SJCRH30 (cell line): ENCODE measurements at regions not wholly inside any gene's neighbourhood (a gene's known extent, or its start where the extent isn't known, plus 50 kb on each side); places are given as distances from the start of the nearest gene placed in this dataset.
"Not testable (repeated sequence)": the region's sequence is repeated elsewhere in the genome, so short reads cannot be mapped to it uniquely, and the experiment has no call there.

Source experiments
- DNase-seq, 2 experiments: peaks; one replicate each; pipeline ENCODE4 v3.0.0-alpha.2; 2015 to 2020
- H3K27ac ChIP-seq: fragments of 250-450 bp; sonication (Bioruptor Pico); 2 replicates; pipeline ENCODE4 v1.5.1; 2020; ENCODE audit warnings: mild to moderate bottlenecking, moderate library complexity
- H3K27me3 ChIP-seq: fragments of 250-450 bp; sonication (Bioruptor Pico); 2 replicates; pipeline ENCODE4 v1.5.1; 2020; ENCODE audit warnings: mild to moderate bottlenecking, moderate library complexity
- H3K36me3 ChIP-seq: fragments of 250-450 bp; sonication (Bioruptor Pico); 2 replicates; pipeline ENCODE4 v1.5.1; 2020; ENCODE audit warnings: mild to moderate bottlenecking, moderate library complexity
- H3K4me1 ChIP-seq: fragments of 250-450 bp; sonication (Bioruptor Pico); 2 replicates; pipeline ENCODE4 v1.5.1; 2020; ENCODE audit warnings: mild to moderate bottlenecking, moderate library complexity
- H3K4me3 ChIP-seq: fragments of 250-450 bp; sonication (Bioruptor Pico); 2 replicates; pipeline ENCODE4 v1.5.1; 2020; ENCODE audit warnings: mild to moderate bottlenecking, moderate library complexity
- H3K9me3 ChIP-seq: fragments of 250-450 bp; sonication (Bioruptor Pico); replicated peaks from 2 replicates; pipeline ENCODE4 v1.5.1; 2020; ENCODE audit warnings: mild to moderate bottlenecking, moderate library complexity

DNA sequence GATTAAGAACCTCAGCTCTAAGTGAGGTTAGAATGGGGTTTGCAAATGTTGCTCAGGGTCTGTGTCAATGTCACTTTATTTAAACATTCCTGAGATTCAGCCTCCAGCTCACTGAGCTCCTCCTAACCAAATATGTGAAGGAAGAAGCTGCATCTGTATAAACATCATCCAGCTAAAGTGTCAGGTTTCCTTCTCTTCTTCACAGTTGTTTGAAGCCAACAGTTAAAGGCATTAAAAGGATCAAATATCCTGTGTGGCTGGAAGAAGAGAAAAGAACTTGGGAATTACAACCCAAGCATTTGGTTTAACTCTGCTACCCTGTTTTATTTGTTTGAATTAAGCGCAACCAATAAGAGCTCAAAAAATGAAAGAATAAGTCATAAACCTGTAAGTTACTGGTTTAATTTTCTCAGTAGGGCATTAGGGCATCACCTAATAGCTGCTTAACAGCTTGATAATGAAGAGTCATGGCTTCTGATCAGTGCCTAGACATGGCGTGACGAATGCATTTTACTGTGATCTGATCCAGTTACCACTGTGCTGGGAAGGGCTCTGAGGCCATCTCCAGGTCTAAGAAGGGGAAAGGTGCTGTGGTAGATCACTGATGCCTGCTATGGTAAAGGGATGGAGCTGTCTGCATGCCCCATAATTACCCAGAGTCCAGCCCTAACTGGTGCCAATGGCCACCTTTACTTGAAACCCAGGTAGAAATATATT is 165.7 kb upstream of the TSC22D2 start:
- H3K36me3 ChIP-seq: no peaks in the 10 kb centered on the region
- no peak overlapping the region for H3K4me3 ChIP-seq
- H3K27me3 ChIP-seq: no peaks in the 10 kb centered on the region
- H3K9me3 ChIP-seq: no peaks in the 10 kb centered on the region
- peak; percentile 89 to 97 for DNase-seq
- peak overlapping the region; percentile 95 for H3K27ac ChIP-seq
- peaks cover 43% of the 10 kb centered on the region for H3K4me1 ChIP-seq

- Histone ChIP-seq H3K27me3 (no peaks in the 10 kb centered on the region), H3K4me3 (no peak overlapping the region), H3K4me1 (peaks cover 52% of the 10 kb centered on the region), H3K36me3 (no peaks in the 10 kb centered on the region), H3K9me3 (no peaks in the 10 kb centered on the region), H3K27ac (peak overlapping the region; percentile 95)
- DNase-seq: no peak
These were observed 167.2 kb upstream of the TSC22D2 start for GRCh38 chr3:150240891-150241290.

GRCh38 chr3:150239766-150240165 is 168.3 kb upstream of the TSC22D2 start:
- H3K27ac ChIP-seq: no peak overlapping the region
- H3K4me1 ChIP-seq: peaks cover 55% of the 10 kb centered on the region
- H3K4me3 ChIP-seq: no peak overlapping the region
- H3K9me3 ChIP-seq: no peaks in the 10 kb centered on the region
- H3K27me3 ChIP-seq: no peaks in the 10 kb centered on the region
- H3K36me3 ChIP-seq: no peaks in the 10 kb centered on the region
- no peak for DNase-seq

DNA sequence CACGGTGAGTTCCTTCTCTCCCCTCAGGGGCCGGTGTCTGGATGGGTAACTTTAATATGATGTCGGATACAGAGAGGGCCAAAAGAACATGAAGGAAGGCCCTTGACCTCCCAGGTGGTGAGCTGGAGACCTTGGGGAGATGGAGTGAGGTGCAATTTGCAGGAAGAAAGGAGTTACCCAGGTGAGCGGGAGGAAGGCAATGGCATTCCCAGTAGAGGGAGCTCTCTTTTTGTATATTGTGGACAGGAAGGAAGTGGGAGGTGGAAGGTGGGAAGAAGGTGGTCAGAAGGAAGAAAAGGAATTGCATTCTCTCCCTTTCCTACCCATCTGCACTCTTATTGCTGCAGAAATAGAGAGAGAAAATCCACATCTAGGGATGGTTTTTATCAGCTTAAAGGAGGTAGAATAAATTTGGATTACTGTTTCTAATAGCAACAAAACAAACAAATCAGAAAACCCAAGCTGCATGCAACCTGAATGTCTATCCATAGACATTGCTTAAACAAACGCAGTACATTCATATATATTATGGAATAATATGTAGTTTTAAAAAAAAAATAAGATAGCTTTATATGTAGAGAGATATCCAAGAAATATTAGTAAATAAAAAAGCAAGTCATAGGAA is 169.0 kb upstream of the TSC22D2 start:
- DNase-seq: peak in 1 of 2 experiments; percentile 65
- Histone ChIP-seq H3K9me3 (no peaks in the 10 kb centered on the region), H3K36me3 (no peaks in the 10 kb centered on the region), H3K27me3 (no peaks in the 10 kb centered on the region), H3K27ac (no peak overlapping the region), H3K4me3 (no peak overlapping the region), H3K4me1 (peaks cover 55% of the 10 kb centered on the region)

DNA sequence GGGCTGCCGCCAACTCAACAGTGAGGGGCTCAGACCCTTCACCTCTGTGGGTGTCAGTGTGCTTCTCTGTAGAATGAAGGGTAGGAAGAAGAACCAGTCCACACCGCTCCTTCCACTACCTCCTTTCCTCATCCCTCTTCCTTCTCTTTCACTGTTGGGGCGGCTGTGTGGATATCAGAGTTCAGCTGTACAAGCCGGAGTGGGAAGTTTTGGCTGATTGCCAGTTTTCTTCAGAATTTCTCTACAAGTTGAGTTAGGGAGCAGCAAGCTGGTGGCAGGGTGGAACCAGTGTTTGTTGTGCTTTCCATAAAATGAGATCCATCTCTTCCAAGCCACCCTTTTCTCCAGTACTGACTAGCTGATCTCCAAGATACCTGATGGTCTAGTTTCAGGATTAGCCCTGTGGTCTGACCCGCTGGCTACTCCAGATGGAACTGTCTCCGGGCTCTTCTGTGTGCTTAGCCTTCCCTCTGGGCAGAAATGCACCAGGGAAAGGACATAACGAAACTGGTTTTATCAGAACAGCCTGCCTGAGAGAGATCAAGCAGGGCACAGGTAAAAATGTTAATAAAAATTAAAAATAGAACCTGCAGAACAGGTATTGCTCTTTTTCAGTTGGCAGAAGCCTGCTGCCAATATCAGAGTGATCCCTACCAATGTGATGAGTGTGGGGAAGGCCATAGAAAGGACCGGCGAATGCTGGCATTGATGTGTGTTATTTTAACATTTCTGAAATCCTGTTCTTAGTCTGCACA is 169.9 kb upstream of the TSC22D2 start:
- H3K4me1 ChIP-seq: peaks cover 50% of the 10 kb centered on the region
- no peaks in the 10 kb centered on the region for H3K9me3 ChIP-seq
- H3K27ac ChIP-seq: no peak overlapping the region
- no peak overlapping the region for H3K4me3 ChIP-seq
- H3K36me3 ChIP-seq: no peaks in the 10 kb centered on the region
- no peaks in the 10 kb centered on the region for H3K27me3 ChIP-seq
- DNase-seq: peak; percentile 43 to 75

GRCh38 chr3:150237490-150237889 is 170.6 kb upstream of the TSC22D2 start:
- DNase-seq: no peak
- Histone ChIP-seq H3K4me1 (peaks cover 43% of the 10 kb centered on the region), H3K36me3 (no peaks in the 10 kb centered on the region)

DNA sequence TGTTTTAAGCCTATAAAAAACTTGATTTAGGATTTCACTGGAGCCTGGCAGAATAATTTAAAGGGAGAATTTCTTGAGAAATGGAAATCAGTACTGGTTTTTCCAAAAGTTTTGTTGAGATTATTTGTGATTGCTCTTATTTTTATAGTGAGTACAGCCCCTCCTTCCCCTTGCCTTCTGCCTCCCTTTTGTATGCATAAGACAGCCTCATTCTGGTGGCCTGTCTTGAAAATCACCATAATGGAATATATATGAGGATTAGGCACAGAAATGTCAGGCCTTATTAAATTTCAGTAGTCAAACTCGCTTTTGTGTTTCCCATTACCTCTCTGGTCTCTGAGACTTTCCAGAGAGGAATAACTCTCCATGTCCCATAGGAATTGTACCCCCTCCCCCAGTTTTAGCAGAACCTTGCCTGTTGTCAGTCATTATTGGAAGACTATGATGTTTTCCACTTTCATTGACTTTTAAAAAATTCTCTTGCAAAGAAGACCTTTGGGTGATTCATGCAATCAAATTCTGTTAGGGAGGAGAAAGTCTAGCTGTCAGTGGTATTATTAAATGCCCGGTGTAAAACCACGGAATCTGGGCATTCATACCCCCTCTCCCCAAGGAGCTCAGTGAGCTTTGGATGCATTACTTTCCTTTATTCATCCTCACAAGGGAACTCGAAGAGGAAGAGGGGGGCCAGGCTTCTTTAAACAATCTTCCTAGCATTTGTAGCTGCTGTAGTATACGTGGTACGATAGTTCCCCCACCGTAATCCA is 171.6 kb upstream of the TSC22D2 start:
- DNase-seq: no peak

More at GRCh38 chr3:150237490-150237889, 170.6 kb upstream of the TSC22D2 start:
- H3K27me3 ChIP-seq: no peaks in the 10 kb centered on the region
- H3K4me3 ChIP-seq: no peak overlapping the region
- no peak overlapping the region for H3K27ac ChIP-seq
- H3K9me3 ChIP-seq: no peaks in the 10 kb centered on the region

GRCh38 chr3:150235799-150236198 is 172.3 kb upstream of the TSC22D2 start:
- H3K27me3 ChIP-seq: no peaks in the 10 kb centered on the region
- no peaks in the 10 kb centered on the region; the same call in 1 of the 2 replicates for H3K9me3 ChIP-seq
- peaks cover 32% of the 10 kb centered on the region for H3K4me1 ChIP-seq
- no peaks in the 10 kb centered on the region for H3K36me3 ChIP-seq
- DNase-seq: no peak
- H3K4me3 ChIP-seq: no peak overlapping the region
- no peak overlapping the region for H3K27ac ChIP-seq

More for the DNA sequence above, 171.6 kb upstream of the TSC22D2 start:
- Histone ChIP-seq H3K27ac (no peak overlapping the region), H3K27me3 (no peaks in the 10 kb centered on the region), H3K9me3 (no peaks in the 10 kb centered on the region; the same call in 1 of the 2 replicates), H3K4me3 (no peak overlapping the region), H3K36me3 (no peaks in the 10 kb centered on the region), H3K4me1 (peaks cover 39% of the 10 kb centered on the region)

DNA sequence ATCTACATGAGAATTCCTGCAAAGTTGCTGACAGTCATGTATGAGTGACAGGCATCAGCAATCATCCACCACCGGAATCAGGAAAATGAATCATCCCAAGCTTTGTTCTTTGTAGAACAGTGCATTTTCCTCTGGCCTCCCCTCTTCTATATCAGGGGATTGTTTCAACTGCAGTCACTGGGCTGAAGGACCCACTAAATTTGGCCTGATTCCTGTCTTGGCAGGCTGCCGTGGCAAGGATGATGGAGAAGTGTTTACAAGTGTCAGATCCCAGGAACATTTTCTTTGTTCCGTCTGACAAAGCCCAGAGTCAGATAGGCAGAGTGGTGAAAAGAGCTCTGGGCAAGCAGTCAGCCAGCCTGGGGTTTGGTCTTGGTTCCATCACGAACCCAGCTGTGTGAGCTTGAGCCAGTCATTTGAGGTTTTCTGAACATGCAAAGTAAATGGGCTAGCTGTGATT is 175.1 kb upstream of the TSC22D2 start:
- H3K4me1 ChIP-seq: peaks cover 24% of the 10 kb centered on the region
- H3K27ac ChIP-seq: no peak overlapping the region
- H3K27me3 ChIP-seq: no peaks in the 10 kb centered on the region
- H3K4me3 ChIP-seq: no peak overlapping the region
- H3K9me3 ChIP-seq: no peaks in the 10 kb centered on the region; the same call in none of the 2 replicates
- no peak for DNase-seq
- H3K36me3 ChIP-seq: no peaks in the 10 kb centered on the region

- Histone ChIP-seq H3K4me1 (no peaks in the 10 kb centered on the region), H3K27ac (no peak overlapping the region), H3K9me3 (no peaks in the 10 kb centered on the region; the same call in none of the 2 replicates), H3K4me3 (no peak overlapping the region), H3K36me3 (no peaks in the 10 kb centered on the region), H3K27me3 (no peaks in the 10 kb centered on the region)
- no peak for DNase-seq
These were observed 178.1 kb upstream of the TSC22D2 start for GRCh38 chr3:150230037-150230436.

DNA sequence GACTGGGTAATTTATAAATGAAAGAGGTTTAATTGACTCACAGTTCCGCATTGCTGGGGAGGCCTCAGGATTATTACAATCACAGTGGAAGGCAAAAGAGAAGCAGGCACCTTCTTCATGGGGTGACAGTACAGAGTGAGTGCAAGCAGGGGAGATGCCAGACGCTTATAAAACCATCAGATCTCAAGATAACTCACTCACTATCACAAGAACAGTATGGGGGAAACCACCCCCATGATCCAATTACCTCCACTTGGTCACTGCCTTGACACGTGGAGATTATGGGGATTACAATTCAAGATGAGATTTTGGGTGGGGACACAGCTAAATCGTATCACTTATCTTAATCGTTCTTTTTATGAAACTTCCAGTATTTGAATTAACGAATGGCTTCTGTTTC is 179.5 kb upstream of the TSC22D2 start:
- not testable (repeated sequence) for H3K4me3 ChIP-seq, H3K27ac ChIP-seq, H3K4me1 ChIP-seq, H3K36me3 ChIP-seq, DNase-seq, H3K27me3 ChIP-seq, H3K9me3 ChIP-seq

DNA sequence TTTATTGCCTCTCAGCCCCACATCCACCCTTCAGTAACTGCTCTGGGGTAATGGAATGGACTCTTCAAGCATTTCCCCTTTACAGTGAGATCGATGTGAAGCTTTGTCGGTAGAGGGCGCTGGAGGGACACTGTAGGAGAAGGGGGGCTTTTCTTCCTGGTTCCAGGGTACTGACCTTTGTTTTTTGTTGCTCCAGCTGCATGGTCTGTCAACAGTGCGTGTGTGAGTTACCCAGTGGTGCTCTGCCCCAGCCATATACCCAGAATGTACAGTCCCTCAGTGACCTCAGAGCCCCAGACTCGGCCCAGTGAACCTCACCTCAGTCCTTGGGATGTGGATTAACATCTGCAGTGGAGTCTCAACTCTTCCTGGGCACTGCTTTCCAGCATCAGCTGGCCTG is 180.3 kb upstream of the TSC22D2 start:
- H3K27me3 ChIP-seq: no peaks in the 10 kb centered on the region
- H3K4me3 ChIP-seq: no peak overlapping the region
- no peaks in the 10 kb centered on the region; the same call in none of the 2 replicates for H3K9me3 ChIP-seq
- H3K27ac ChIP-seq: no peak overlapping the region
- no peaks in the 10 kb centered on the region for H3K36me3 ChIP-seq
- peak; percentile 85 to 95 for DNase-seq
- peaks cover 7% of the 10 kb centered on the region for H3K4me1 ChIP-seq

DNA sequence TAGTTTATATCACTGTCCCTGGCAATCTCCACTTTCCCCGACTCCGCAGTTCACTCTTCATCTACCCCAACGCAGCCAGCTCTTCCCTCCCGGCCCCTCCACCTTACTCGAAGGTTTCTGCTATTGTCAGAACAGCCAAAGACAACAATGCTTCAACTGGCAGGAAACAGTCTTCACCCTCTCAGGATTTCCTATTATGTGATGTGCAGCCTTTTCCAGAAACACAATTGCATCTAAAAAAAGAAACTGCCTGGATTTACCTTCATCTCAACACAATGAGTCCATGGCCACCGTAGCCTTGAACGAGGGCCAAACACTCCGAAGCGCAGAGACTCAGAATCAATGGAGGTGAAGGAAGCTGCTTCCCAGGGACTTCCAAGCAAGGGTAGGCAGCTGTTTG is 182.1 kb upstream of the TSC22D2 start:
- no peak for DNase-seq
- Histone ChIP-seq H3K27me3 (no peaks in the 10 kb centered on the region), H3K4me1 (peaks cover 22% of the 10 kb centered on the region), H3K4me3 (no peak overlapping the region), H3K27ac (no peak overlapping the region), H3K36me3 (no peaks in the 10 kb centered on the region), H3K9me3 (no peaks in the 10 kb centered on the region; the same call in 1 of the 2 replicates)

DNA sequence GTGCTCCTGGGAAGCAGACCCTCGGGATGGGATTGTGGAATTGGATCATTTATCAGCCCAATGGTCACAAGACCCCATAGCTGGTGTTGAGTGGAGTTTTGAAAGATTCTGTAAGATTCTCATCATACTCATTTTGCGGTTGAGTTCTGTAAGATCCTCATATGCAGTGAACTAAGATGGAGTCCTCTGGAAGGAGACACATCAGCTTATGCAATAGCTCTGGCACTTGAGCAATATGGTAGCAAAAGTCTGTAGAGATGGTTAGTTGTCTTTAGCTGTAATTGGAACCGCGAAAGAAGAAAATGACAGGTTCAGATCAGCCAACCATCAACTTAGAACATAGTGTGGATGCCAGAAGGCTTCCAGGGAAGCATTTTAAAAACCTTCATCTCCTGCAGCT is 184.5 kb upstream of the TSC22D2 start:
- Histone ChIP-seq H3K36me3 (no peaks in the 10 kb centered on the region), H3K9me3 (no peaks in the 10 kb centered on the region), H3K27me3 (no peaks in the 10 kb centered on the region), H3K27ac (peak overlapping the region; percentile 39; the same call in 1 of the 2 replicates), H3K4me1 (peaks cover 26% of the 10 kb centered on the region), H3K4me3 (peak overlapping the region; percentile 28; the same call in 1 of the 2 replicates)
- DNase-seq: no peak
